CD4-positive, alpha-beta memory T cell (primary cell): ENCODE measurements at regions not wholly inside any gene's neighbourhood (a gene's known extent, or its start where the extent isn't known, plus 50 kb on each side); places are given as distances from the start of the nearest gene placed in this dataset.

Experiments used
- CTCF ChIA-PET: fragments of 350-600 bp; sonication (Branson Sonifier 250); formaldehyde crosslinking; loops from one replicate; lab custom pipeline; 2021; ENCODE audit warnings: inconsistent platforms; ENCODE audit not compliant: partially characterized antibody; lab: Charles Lee
- POLR2A ChIA-PET: fragments of 350-600 bp; sonication (Branson Sonifier 250); formaldehyde crosslinking; loops from one replicate; lab custom pipeline; 2021; ENCODE audit not compliant: partially characterized antibody; lab: Charles Lee
- DNase-seq, 5 donors: peaks; one replicate each; pipeline versions ENCODE4 v3.0.0 to v3.0.0-alpha.2; 2020 to 2022; ENCODE audit warnings: mixed read lengths in 1 of 5
- H3K27ac ChIP-seq: one replicate; pipeline ENCODE4 v1.7.0; 2013; ENCODE audit warnings: low read depth, low read length
- H3K27me3 ChIP-seq: 2 replicates; pipeline ENCODE4 v1.7.0; 2013; ENCODE audit warnings: mild to moderate bottlenecking, low read length, moderate library complexity; ENCODE audit not compliant: insufficient read depth
- H3K36me3 ChIP-seq: 2 replicates; pipeline ENCODE4 v1.7.0; 2013; ENCODE audit warnings: mild to moderate bottlenecking, low read length, moderate library complexity; ENCODE audit not compliant: insufficient read depth
- H3K4me1 ChIP-seq: 2 replicates; pipeline ENCODE4 v1.7.0; 2013; ENCODE audit warnings: mild to moderate bottlenecking, low read length, moderate library complexity; ENCODE audit not compliant: insufficient read depth
- H3K4me3 ChIP-seq, 2 donors: one replicate each; pipeline ENCODE4 v1.7.0; 2013; ENCODE audit warnings: low read length in 2 of 2, mild to moderate bottlenecking in 1 of 2
- H3K9me3 ChIP-seq, 2 donors: one replicate each; pipeline ENCODE4 v1.7.0; 2013; ENCODE audit warnings: low read length in 2 of 2, control low read depth in 1 of 2; ENCODE audit not compliant: control insufficient read depth in 1 of 2
- H3K27ac Mint-ChIP-seq, 7 donors: one replicate each; pipeline ENCODE4 v1.8.0; 2020 to 2021; ENCODE audit warnings: mixed read lengths in 7 of 7, mild to moderate bottlenecking in 6 of 7, inconsistent platforms in 3 of 7, moderate library complexity in 3 of 7
- H3K27me3 Mint-ChIP-seq, 2 donors: one replicate each; pipeline ENCODE4 v1.8.0; 2020 to 2021; ENCODE audit warnings: mixed read lengths in 2 of 2
- H3K36me3 Mint-ChIP-seq, 2 donors: one replicate each; pipeline ENCODE4 v1.8.0; 2020 to 2021; ENCODE audit warnings: mixed read lengths in 2 of 2, inconsistent platforms in 1 of 2, mild to moderate bottlenecking in 1 of 2
- H3K4me1 Mint-ChIP-seq, 4 donors: one replicate each; pipeline ENCODE4 v1.8.0; 2020 to 2021; ENCODE audit warnings: mixed read lengths in 4 of 4, mild to moderate bottlenecking in 1 of 4
- H3K4me3 Mint-ChIP-seq, 8 donors: one replicate each; pipeline ENCODE4 v1.8.0; 2020 to 2021; ENCODE audit warnings: mixed read lengths in 8 of 8, mild to moderate bottlenecking in 7 of 8, moderate library complexity in 6 of 8, inconsistent platforms in 3 of 8
- H3K9me3 Mint-ChIP-seq, 8 donors: one replicate each; pipeline ENCODE4 v1.8.0; 2020 to 2021; ENCODE audit warnings: mixed read lengths in 8 of 8, mild to moderate bottlenecking in 5 of 8, inconsistent platforms in 3 of 8, moderate library complexity in 1 of 8
- intact Hi-C: fragments of 100-400 bp; cut with micrococcal nuclease; formaldehyde crosslinking; loops from one replicate; pipeline ENCODE4 v1.15.1; 2023

DNA sequence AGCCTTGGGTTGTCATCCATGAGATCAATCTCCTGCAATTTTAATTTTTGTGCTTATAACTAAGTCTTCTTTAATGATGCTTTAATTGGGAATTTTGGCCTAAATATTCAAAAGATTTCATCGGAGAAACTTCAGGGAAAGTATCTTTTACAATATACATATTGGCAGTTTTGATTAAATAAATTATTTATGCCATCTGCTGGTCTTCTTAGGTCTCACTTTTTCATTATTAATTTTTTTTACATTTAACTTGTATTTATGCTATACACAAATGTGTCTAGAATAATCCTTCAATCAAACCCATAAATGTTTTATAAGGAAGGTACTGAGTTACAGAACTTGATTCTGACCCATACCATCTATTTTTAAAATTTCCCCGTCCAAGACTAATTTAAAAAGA lies 95.1 kb upstream of the XPO1 start:
- Histone ChIP-seq H3K4me3 (no peak overlapping the region), H3K27me3 (no peaks in the 10 kb centered on the region), H3K36me3 (no peaks in the 10 kb centered on the region), H3K4me1 (no peaks in the 10 kb centered on the region), H3K27ac (no peak overlapping the region), H3K9me3 (no peaks in the 10 kb centered on the region)
- Mint-ChIP-seq H3K9me3 (no peaks in the 10 kb centered on the region), H3K4me1 (no peaks in the 10 kb centered on the region), H3K4me3 (no peak overlapping the region), H3K27ac (no peak overlapping the region), H3K36me3 (no peaks in the 10 kb centered on the region), H3K27me3 (peaks cover 0 to 2% of the 10 kb centered on the region in 2 donors)
- no peak for DNase-seq
- POLR2A ChIA-PET: no interaction called here
- intact Hi-C loops: loop anchor here (5.0 kb wide), 1 partner anchor 206 kb away; no protein-coding TSS in a partner anchor
- CTCF ChIA-PET: interaction anchor here (1.2 kb wide), 1 partner anchor 98 kb away, joined by 3 read pairs; no protein-coding TSS in a partner anchor

DNA sequence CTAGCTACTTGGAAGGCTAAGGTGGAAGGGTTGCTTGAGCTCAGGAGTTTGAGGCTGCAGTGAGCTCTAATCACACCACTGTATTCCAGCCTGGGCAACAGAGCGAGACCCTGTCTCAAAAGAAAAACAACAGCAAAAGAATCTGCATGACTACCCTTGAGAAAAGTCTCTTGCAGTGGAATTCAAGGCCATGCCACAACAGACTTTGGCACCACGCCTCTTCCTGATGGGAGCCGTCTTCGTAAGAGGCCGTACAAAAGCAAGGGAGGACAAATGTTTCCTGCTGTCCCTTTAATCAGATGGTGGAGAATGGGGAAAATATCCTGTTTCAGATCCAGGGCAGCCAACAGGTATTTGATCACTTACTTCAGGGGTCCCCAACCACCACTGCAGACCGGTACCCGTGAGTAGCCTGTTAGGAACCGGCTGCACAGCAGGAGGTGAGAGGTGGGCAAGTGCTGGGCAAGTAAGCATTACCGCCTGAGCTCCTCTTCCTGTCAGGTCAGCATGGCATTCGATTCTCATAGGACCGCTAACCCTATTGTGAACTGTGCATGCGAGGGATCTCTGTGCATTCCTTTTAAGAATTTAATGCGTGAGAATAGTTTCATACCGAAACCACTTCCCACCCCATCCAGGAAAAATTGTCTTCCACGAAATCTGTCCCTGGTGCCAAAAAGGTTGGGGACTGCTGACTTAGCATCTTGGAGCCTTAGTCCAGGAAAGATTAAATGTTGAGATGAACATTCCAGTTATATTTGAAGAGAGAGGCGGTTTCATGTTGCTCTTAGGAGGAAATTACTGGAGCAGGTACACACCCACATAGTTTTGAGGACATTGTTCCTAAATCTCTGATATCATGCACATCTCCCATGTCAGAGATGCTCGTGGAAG lies 94.4 kb upstream of the XPO1 start:
- CTCF ChIA-PET: interaction anchor here (1.7 kb wide), 1 partner anchor 204 kb away, joined by 3 read pairs; no protein-coding TSS in a partner anchor
- H3K27ac ChIP-seq: no peak overlapping the region
- Mint-ChIP-seq H3K27me3 (peaks cover 0 to 2% of the 10 kb centered on the region in 2 donors), H3K36me3 (no peaks in the 10 kb centered on the region), H3K4me3 (no peak overlapping the region), H3K4me1 (no peaks in the 10 kb centered on the region), H3K9me3 (no peaks in the 10 kb centered on the region), H3K27ac (no peak overlapping the region)
- no peaks in the 10 kb centered on the region for H3K4me1 ChIP-seq
- intact Hi-C loops: loop anchor here (5.0 kb wide), 1 partner anchor 205 kb away; no protein-coding TSS in a partner anchor
- no peaks in the 10 kb centered on the region for H3K36me3 ChIP-seq
- no peaks in the 10 kb centered on the region for H3K27me3 ChIP-seq
- H3K9me3 ChIP-seq: no peaks in the 10 kb centered on the region
- DNase-seq: no peak
- H3K4me3 ChIP-seq: no peak overlapping the region
- POLR2A ChIA-PET: no interaction called here

DNA sequence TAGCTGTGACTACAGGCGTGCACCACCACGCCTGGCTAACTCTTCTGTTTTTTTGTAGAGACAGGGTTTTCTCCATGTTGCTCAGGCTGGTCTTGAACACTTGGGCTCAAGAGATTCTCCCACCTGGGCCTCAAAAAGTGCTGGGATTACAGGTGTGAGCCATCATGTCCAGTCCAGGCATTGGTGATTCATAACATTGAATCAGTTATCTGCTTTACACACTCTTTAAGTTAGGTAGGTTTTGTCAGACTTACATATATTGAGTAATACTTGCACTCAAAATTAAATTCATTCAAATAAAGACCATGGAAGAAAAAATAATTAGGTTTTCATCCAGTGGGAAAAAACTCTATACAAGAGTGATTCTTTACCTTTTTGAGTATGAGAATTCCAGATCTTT lies 93.2 kb upstream of the XPO1 start:
- Mint-ChIP-seq H3K27ac (no peak overlapping the region), H3K4me1 (peaks cover 0 to 4% (median 0%) of the 10 kb centered on the region in 4 donors)
- intact Hi-C loops: loop anchor here (5.0 kb wide), 1 partner anchor 204 kb away; no protein-coding TSS in a partner anchor

GRCh38 chr2:61626827-61627226 lies 88.7 kb upstream of the XPO1 start:
- ChIA-PET CTCF (interaction anchor here (0.6 to 1.6 kb wide), 2 partner anchors 200 to 547 kb away, joined by 3 to 5 read pairs; no protein-coding TSS in a partner anchor), POLR2A (no interaction called here)
- H3K4me3 Mint-ChIP-seq: no peak overlapping the region
- Histone ChIP-seq H3K9me3 (no peaks in the 10 kb centered on the region), H3K27ac (no peak overlapping the region), H3K36me3 (no peaks in the 10 kb centered on the region), H3K4me3 (no peak overlapping the region), H3K4me1 (no peaks in the 10 kb centered on the region), H3K27me3 (no peaks in the 10 kb centered on the region)
- H3K27ac Mint-ChIP-seq: peak overlapping the region in 1 of 7 donors; percentile 16
- H3K27me3 Mint-ChIP-seq: peaks cover 0 to 2% of the 10 kb centered on the region in 2 donors
- no peaks in the 10 kb centered on the region for H3K36me3 Mint-ChIP-seq
- intact Hi-C loops: no loop called here
- DNase-seq: no peak
- peaks cover 0 to 5% (median 0%) of the 10 kb centered on the region in 4 donors for H3K4me1 Mint-ChIP-seq
- H3K9me3 Mint-ChIP-seq: no peaks in the 10 kb centered on the region

More for the DNA sequence above, 93.2 kb upstream of the XPO1 start:
- Histone ChIP-seq H3K9me3 (no peaks in the 10 kb centered on the region), H3K36me3 (no peaks in the 10 kb centered on the region), H3K27me3 (no peaks in the 10 kb centered on the region), H3K4me3 (no peak overlapping the region), H3K27ac (no peak overlapping the region), H3K4me1 (no peaks in the 10 kb centered on the region)
- POLR2A ChIA-PET: no interaction called here
- no peak overlapping the region for H3K4me3 Mint-ChIP-seq
- DNase-seq: no peak
- H3K36me3 Mint-ChIP-seq: no peaks in the 10 kb centered on the region
- no peaks in the 10 kb centered on the region for H3K9me3 Mint-ChIP-seq
- CTCF ChIA-PET: interaction anchor here (1.7 kb wide), 1 partner anchor 203 kb away, joined by 3 read pairs; no protein-coding TSS in a partner anchor
- peaks cover 0 to 2% of the 10 kb centered on the region in 2 donors for H3K27me3 Mint-ChIP-seq

DNA sequence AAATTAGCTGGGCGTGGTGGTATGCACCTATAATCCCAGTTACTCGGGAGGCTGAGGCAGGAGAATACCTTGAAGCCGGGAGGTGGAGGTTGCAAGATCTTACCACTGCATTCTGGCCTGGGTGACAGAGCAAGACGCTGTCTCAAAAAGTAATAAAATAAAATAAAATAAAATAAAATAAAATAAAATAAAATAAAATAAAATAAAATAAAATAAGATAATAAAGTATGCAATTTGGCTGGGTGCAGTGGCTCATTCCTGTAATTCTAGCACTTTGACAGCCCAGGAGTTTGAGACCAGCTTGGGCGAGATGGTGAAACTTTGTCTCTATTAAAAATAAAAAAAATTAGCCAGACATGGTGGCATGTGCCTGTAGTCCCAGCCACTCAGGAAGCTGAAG lies 85.6 kb upstream of the XPO1 start:
- Histone ChIP-seq H3K9me3 (no peaks in the 10 kb centered on the region), H3K36me3 (no peaks in the 10 kb centered on the region), H3K27ac (no peak overlapping the region), H3K27me3 (no peaks in the 10 kb centered on the region), H3K4me1 (no peaks in the 10 kb centered on the region), H3K4me3 (no peak overlapping the region)
- ChIA-PET POLR2A (no interaction called here), CTCF (no interaction called here)
- Mint-ChIP-seq H3K27ac (no peak overlapping the region), H3K36me3 (no peaks in the 10 kb centered on the region), H3K4me3 (no peak overlapping the region), H3K27me3 (no peaks in the 10 kb centered on the region), H3K4me1 (peaks cover 0 to 5% (median 0%) of the 10 kb centered on the region in 4 donors), H3K9me3 (peaks cover 0 to 2% (median 0%) of the 10 kb centered on the region in 8 donors)
- intact Hi-C loops: no loop called here
- DNase-seq: no peak

- ChIA-PET CTCF (no interaction called here), POLR2A (no interaction called here)
- no peaks in the 10 kb centered on the region for H3K36me3 ChIP-seq
- H3K27me3 Mint-ChIP-seq: peaks cover 0 to 2% of the 10 kb centered on the region in 2 donors
- no peaks in the 10 kb centered on the region for H3K36me3 Mint-ChIP-seq
- DNase-seq: no peak
- H3K4me1 Mint-ChIP-seq: no peaks in the 10 kb centered on the region
- H3K9me3 Mint-ChIP-seq: peaks cover 0 to 2% (median 0%) of the 10 kb centered on the region in 8 donors
- no peak overlapping the region for H3K27ac ChIP-seq
- H3K27me3 ChIP-seq: no peaks in the 10 kb centered on the region
- H3K4me3 ChIP-seq: no peak overlapping the region
- no peak overlapping the region for H3K27ac Mint-ChIP-seq
- H3K4me3 Mint-ChIP-seq: no peak overlapping the region
- no peaks in the 10 kb centered on the region for H3K4me1 ChIP-seq
- intact Hi-C loops: no loop called here
- no peaks in the 10 kb centered on the region for H3K9me3 ChIP-seq
These were observed 82.3 kb upstream of the XPO1 start for GRCh38 chr2:61620244-61621159.

DNA sequence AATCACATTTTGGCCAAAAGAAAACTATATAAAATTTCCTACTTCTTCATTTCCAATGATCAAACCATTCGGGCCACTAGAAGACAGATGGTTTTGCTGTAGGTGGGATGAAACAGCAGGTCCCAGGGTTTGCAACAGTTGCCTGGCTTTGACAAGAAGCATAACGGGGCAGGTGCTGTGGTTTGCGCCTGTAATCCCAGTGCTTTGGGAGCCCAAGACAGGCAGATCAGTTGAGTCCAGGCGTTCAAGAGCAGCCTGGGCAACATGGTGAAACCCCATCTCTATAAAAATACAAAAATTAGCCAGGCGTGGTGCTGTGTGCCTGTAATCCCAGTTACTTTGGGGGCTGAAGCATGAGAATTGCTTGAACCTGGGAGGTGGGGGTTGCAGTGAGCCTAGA lies 81.4 kb upstream of the XPO1 start:
- Histone ChIP-seq H3K27ac (no peak overlapping the region), H3K9me3 (no peaks in the 10 kb centered on the region), H3K4me3 (no peak overlapping the region), H3K36me3 (no peaks in the 10 kb centered on the region), H3K4me1 (no peaks in the 10 kb centered on the region), H3K27me3 (no peaks in the 10 kb centered on the region)
- Mint-ChIP-seq H3K36me3 (no peaks in the 10 kb centered on the region), H3K9me3 (peaks cover 0 to 2% (median 0%) of the 10 kb centered on the region in 8 donors), H3K4me3 (no peak overlapping the region), H3K27ac (no peak overlapping the region), H3K4me1 (no peaks in the 10 kb centered on the region), H3K27me3 (peaks cover 0 to 2% of the 10 kb centered on the region in 2 donors)
- CTCF ChIA-PET: no interaction called here
- intact Hi-C loops: no loop called here
- POLR2A ChIA-PET: no interaction called here
- no peak for DNase-seq
